PC-9 (cell line): ENCODE measurements at regions not wholly inside any gene's neighbourhood (a gene's known extent, or its start where the extent isn't known, plus 50 kb on each side); places are given as distances from the start of the nearest gene placed in this dataset.

Experiments used
- BruUV-seq: library from RNA; stranded (reverse); fragments of 400-500 nt; replicated peaks from 2 replicates; lab custom pipeline; 2021; lab: Mats Ljungman, UMichigan
- CTCF ChIA-PET: fragments of 300-600 bp; sonication (Branson Sonifier 250); formaldehyde crosslinking; loops from one replicate; lab custom pipeline; 2022; ENCODE audit warnings: antibody characterized with exemption; lab: Charles Lee
- POLR2A ChIA-PET: fragments of 300-600 bp; sonication (Branson Sonifier 250); formaldehyde crosslinking; loops from one replicate; lab custom pipeline; 2022; ENCODE audit warnings: antibody characterized with exemption; ENCODE audit not compliant: unreplicated experiment; lab: Charles Lee
- DNase-seq, 2 experiments: peaks; one replicate each; pipeline versions ENCODE4 v3.0.0 to v3.0.0-alpha.2; 2015 to 2022; ENCODE audit warnings: mixed read lengths in 1 of 2
- H2AFZ ChIP-seq: fragments of 200-600 bp; sonication (generic); 2 replicates; pipeline ENCODE4 v1.8.1; 2017; ENCODE audit warnings: antibody characterized with exemption
- H3F3A ChIP-seq: fragments of 200-600 bp; sonication (generic); 2 replicates; pipeline ENCODE4 v1.8.1; 2017; ENCODE audit warnings: antibody characterized with exemption, mild to moderate bottlenecking, low read depth; ENCODE audit not compliant: insufficient read depth
- H3K27ac ChIP-seq: fragments of 200-600 bp; sonication (generic); 2 replicates; pipeline ENCODE4 v1.6.1; 2016; ENCODE audit warnings: mixed run types
- H3K27me3 ChIP-seq: fragments of 200-600 bp; sonication (generic); 2 replicates; pipeline ENCODE4 v1.6.1; 2016; ENCODE audit warnings: low read depth, mixed run types; ENCODE audit not compliant: insufficient read depth
- H3K36me3 ChIP-seq: fragments of 200-600 bp; sonication (generic); 2 replicates; pipeline ENCODE4 v1.6.1; 2016; ENCODE audit warnings: low read depth, mixed run types
- H3K4me1 ChIP-seq: fragments of 200-600 bp; sonication (generic); replicated peaks from 2 replicates; pipeline ENCODE4 v1.6.1; 2016; ENCODE audit warnings: mixed run types; ENCODE audit not compliant: insufficient read depth
- H3K4me2 ChIP-seq: fragments of 200-600 bp; sonication (generic); 2 replicates; pipeline ENCODE4 v1.6.1; 2017; ENCODE audit warnings: mixed run types
- H3K4me3 ChIP-seq: fragments of 200-600 bp; sonication (generic); 2 replicates; pipeline ENCODE4 v1.6.1; 2016; ENCODE audit warnings: mixed run types
- H3K79me2 ChIP-seq: fragments of 200-600 bp; sonication (generic); 2 replicates; pipeline ENCODE4 v1.6.1; 2017; ENCODE audit warnings: low read depth, mixed run types
- H3K9me2 ChIP-seq: fragments of 200-600 bp; sonication (generic); 2 replicates; pipeline ENCODE4 v1.8.1; 2017; ENCODE audit warnings: mild to moderate bottlenecking; ENCODE audit not compliant: insufficient read depth
- H3K9me3 ChIP-seq: fragments of 200-600 bp; sonication (generic); 2 replicates; pipeline ENCODE4 v1.8.1; 2016; ENCODE audit warnings: low read depth; ENCODE audit not compliant: insufficient read depth
- H4K20me1 ChIP-seq: fragments of 200-600 bp; sonication (generic); 2 replicates; pipeline ENCODE4 v1.8.1; 2017; ENCODE audit not compliant: insufficient read depth
- EZH2 ChIP-seq: fragments of 200-600 bp; sonication (generic); IDR thresholded peaks from 2 replicates; pipeline ENCODE4 v1.8.0; 2017; ENCODE audit warnings: antibody characterized with exemption, low read depth
- intact Hi-C: fragments of 100-400 bp; cut with micrococcal nuclease; formaldehyde crosslinking; loops from one replicate; pipeline ENCODE4 v1.10.0; 2022; ENCODE audit not compliant: unreplicated experiment
- TF ChIP-seq, protein P1 (sequence below): fragments of 200-600 bp; sonication (generic); conservative IDR thresholded peaks from 2 replicates; pipeline ENCODE4 v1.6.1; 2017; ENCODE audit warnings: mixed run types, antibody characterized with exemption, mild to moderate bottlenecking, moderate library complexity

DNA sequence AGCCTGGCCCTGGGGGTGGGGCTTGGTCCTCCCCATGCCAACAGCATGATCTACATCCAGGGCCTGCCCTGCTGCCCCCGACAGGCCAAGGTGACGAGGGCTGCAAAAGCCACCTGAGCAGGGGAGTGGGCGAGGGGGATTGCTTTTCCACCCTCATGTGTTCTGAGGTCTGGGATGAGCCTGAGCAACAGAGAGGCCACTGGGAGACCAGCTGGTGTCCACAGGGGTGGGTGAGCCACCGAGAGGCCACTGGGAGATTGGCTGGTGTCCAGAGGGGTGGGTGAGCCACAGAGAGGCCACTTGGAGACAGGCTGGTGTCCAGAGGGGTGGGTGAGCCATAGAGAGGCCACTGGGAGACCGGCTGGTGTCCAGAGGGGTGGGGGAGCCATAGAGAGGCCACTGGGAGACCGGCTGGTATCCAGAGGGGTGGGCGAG lies 147.4 kb upstream of the GPC1 start:
- TF ChIP-seq EZH2 = no peak
- TF ChIP-seq, protein P1, sequence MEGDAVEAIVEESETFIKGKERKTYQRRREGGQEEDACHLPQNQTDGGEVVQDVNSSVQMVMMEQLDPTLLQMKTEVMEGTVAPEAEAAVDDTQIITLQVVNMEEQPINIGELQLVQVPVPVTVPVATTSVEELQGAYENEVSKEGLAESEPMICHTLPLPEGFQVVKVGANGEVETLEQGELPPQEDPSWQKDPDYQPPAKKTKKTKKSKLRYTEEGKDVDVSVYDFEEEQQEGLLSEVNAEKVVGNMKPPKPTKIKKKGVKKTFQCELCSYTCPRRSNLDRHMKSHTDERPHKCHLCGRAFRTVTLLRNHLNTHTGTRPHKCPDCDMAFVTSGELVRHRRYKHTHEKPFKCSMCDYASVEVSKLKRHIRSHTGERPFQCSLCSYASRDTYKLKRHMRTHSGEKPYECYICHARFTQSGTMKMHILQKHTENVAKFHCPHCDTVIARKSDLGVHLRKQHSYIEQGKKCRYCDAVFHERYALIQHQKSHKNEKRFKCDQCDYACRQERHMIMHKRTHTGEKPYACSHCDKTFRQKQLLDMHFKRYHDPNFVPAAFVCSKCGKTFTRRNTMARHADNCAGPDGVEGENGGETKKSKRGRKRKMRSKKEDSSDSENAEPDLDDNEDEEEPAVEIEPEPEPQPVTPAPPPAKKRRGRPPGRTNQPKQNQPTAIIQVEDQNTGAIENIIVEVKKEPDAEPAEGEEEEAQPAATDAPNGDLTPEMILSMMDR = no peak
- CTCF ChIA-PET = no interaction called here

DNA sequence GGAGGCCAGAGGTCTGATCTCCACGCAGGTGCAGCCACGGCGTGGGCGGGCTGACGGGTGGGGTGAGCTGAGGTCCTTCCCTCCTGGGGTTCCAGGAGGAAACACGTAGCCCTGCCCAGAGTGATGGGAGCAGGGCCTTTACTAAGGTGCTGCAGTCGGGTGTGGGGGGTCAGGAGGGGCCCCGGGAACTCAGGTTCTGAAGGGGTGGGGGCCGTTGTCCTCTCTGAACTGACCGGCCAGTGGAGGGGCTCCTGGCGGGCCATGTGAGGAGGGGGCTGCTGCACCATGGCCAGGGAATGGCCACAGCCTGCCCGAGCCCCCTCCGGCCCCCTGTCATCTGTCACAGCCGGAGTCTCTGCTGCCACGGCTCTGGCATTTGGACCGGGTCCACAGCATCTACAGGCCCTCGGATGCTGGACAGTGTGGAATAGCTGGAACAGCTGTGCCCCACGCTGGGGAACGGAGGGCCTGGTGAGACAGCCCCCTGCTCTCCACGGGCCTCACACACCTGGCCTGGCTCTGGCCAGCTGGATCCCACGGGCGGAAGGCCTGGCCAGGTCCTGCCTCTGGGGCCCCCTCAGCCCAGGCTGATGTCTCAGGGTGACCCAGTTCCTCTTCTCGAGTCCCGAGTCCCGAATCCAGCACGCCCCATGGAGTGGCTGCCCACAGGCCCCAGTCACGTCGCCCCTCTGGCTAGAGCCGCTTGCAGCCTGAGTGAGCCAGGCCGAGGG lies 145.6 kb upstream of the GPC1 start:
- intact Hi-C loops = no loop called here
- Histone ChIP-seq H3F3A (no peaks in the 10 kb centered on the region; the same call in 1 of the 2 replicates), H3K4me2 (no peak overlapping the region), H4K20me1 (no peaks in the 10 kb centered on the region), H3K9me2 (no peaks in the 10 kb centered on the region), H3K27ac (no peak overlapping the region), H3K36me3 (no peaks in the 10 kb centered on the region), H3K4me3 (no peak overlapping the region), H2AFZ (no peak overlapping the region), H3K79me2 (no peaks in the 10 kb centered on the region), H3K9me3 (no peaks in the 10 kb centered on the region), H3K4me1 (no peaks in the 10 kb centered on the region), H3K27me3 (peaks cover 51% of the 10 kb centered on the region)
- no peak for DNase-seq
- TF ChIP-seq EZH2 = no peak
- TF ChIP-seq, protein P1 = no peak
- CTCF ChIA-PET = no interaction called here
- no TSS peak for BruUV-seq
- POLR2A ChIA-PET = no interaction called here

More for the DNA sequence above, 147.4 kb upstream of the GPC1 start:
- Histone ChIP-seq H4K20me1 (no peaks in the 10 kb centered on the region), H3K27me3 (peaks cover 55% of the 10 kb centered on the region), H3K4me2 (no peak overlapping the region), H2AFZ (no peak overlapping the region), H3K79me2 (no peaks in the 10 kb centered on the region), H3K9me2 (no peaks in the 10 kb centered on the region), H3K9me3 (no peaks in the 10 kb centered on the region), H3K36me3 (no peaks in the 10 kb centered on the region), H3K4me3 (no peak overlapping the region), H3K27ac (no peak overlapping the region), H3F3A (no peaks in the 10 kb centered on the region; the same call in 1 of the 2 replicates), H3K4me1 (no peaks in the 10 kb centered on the region)
- BruUV-seq = no TSS peak
- POLR2A ChIA-PET = no interaction called here
- intact Hi-C loops = no loop called here
- DNase-seq = no peak

DNA sequence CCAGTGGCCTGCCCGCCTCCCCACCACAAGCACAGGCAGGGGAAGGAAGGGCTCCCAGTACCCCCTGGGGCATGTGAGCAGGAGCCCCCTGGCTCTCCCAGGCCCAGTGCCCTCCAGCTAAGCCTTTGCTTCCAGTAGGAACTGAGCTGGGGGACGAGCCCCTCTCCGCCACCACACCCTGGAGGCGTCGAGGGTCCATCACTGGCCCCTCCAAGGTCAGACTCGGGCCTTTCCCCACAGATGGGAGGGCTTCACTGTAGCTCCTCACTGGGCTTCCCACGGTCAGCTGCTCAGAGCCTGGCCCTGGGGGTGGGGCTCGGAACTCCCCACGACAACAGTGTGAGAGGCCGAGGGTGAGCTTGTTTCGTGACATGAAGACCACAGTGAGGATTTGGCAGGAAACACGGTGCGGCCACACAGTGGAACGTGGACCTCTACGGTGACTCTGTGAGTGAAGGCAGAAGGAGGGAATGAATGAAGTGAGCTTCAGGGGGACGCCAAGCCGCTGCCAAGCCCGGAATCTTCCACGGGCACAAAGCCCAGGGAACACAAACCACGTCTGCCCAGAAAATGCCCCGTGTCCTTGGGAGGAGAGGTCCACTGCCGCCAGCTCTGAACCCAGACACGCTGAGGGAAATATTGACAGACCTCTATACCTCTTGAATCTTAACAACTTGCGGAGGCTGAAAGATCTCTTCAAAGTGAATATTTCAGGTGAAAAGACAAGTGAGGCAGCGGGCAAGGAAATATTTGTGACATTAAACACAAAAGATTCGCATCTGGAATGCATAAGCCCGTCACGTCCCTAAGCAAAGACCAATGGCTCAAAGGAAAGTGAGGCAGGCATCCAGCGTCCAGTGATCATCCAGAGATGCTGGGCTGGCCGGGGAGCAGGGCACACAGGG lies 144.8 kb upstream of the GPC1 start:
- intact Hi-C loops = no loop called here
- Histone ChIP-seq H3K36me3 (no peaks in the 10 kb centered on the region), H3F3A (no peaks in the 10 kb centered on the region; the same call in 1 of the 2 replicates), H2AFZ (no peak overlapping the region), H4K20me1 (no peaks in the 10 kb centered on the region), H3K4me3 (no peak overlapping the region), H3K27me3 (peaks cover 50% of the 10 kb centered on the region), H3K4me1 (no peaks in the 10 kb centered on the region), H3K9me3 (no peaks in the 10 kb centered on the region), H3K27ac (no peak overlapping the region), H3K9me2 (no peaks in the 10 kb centered on the region), H3K4me2 (no peak overlapping the region), H3K79me2 (no peaks in the 10 kb centered on the region)
- ChIA-PET CTCF (no interaction called here), POLR2A (interaction anchor here (0.6 kb wide), 1 partner anchor 34 kb away, joined by 3 read pairs; no protein-coding TSS in a partner anchor)
- no peak for TF ChIP-seq EZH2
- TF ChIP-seq, protein P1 = no peak
- no peak for DNase-seq
- BruUV-seq = no TSS peak
